Brain microvascular endothelial cell (primary cell): ENCODE measurements at regions not wholly inside any gene's neighbourhood (a gene's known extent, or its start where the extent isn't known, plus 50 kb on each side); places are given as distances from the start of the nearest gene placed in this dataset.

Experiments
- DNase-seq: peaks from one replicate; pipeline ENCODE4 v3.0.0-alpha.2; 2020
- H3K27ac ChIP-seq: fragments of 250-450 bp; sonication (Bioruptor Pico); 2 replicates; pipeline ENCODE4 v1.5.1; 2020; ENCODE audit warnings: mild to moderate bottlenecking, moderate library complexity
- H3K27me3 ChIP-seq: fragments of 250-450 bp; sonication (Bioruptor Pico); replicated peaks from 2 replicates; pipeline ENCODE4 v1.5.1; 2020; ENCODE audit warnings: mild to moderate bottlenecking
- H3K36me3 ChIP-seq: fragments of 250-450 bp; sonication (Bioruptor Pico); replicated peaks from 2 replicates; pipeline ENCODE4 v1.5.1; 2020; ENCODE audit warnings: mild to moderate bottlenecking
- H3K4me3 ChIP-seq: 2 replicates; pipeline ENCODE4 v1.5.1; 2011; ENCODE audit warnings: low read depth, mild to moderate bottlenecking, control low read depth, low read length, moderate library complexity
- in situ Hi-C: cut with HindIII; loops from 2 replicates; pipeline ENCODE4 v1.10.0; 2017; ENCODE audit warnings: low sequenced_read_pairs, low pct_ligation_motif_present
- TF ChIP-seq, protein P1 (sequence below): IDR thresholded peaks from 2 replicates; pipeline ENCODE4 v1.5.1; 2011; ENCODE audit warnings: low read depth, mild to moderate bottlenecking, moderate library complexity, low read length, control low read depth, inconsistent platforms; ENCODE audit errors: missing control alignments

DNA sequence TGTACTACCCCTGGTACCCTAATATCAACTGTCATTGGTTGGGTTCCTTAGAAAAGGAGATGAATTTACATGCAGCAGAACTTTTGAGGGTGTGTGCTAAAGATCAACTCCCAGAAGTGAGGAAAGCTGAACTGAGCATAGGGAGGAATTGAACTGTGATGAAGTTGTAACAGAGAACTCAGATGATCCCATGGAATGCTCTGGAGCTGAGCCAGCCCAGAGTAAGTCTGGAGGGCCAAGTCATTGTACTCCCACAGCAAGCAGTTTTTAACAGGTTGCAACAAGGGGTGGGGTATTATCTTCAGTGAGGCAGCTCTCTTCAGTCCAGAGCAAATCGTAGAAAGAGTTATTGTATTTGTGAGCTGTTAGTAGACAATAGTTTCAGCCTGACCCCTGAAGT is 572.3 kb downstream of the PYDC2 start:
- in situ Hi-C loops = no loop called here
- Histone ChIP-seq H3K4me3 (no peak overlapping the region), H3K27me3 (no peaks in the 10 kb centered on the region), H3K27ac (no peak overlapping the region), H3K36me3 (no peaks in the 10 kb centered on the region)
- TF ChIP-seq, protein P1, sequence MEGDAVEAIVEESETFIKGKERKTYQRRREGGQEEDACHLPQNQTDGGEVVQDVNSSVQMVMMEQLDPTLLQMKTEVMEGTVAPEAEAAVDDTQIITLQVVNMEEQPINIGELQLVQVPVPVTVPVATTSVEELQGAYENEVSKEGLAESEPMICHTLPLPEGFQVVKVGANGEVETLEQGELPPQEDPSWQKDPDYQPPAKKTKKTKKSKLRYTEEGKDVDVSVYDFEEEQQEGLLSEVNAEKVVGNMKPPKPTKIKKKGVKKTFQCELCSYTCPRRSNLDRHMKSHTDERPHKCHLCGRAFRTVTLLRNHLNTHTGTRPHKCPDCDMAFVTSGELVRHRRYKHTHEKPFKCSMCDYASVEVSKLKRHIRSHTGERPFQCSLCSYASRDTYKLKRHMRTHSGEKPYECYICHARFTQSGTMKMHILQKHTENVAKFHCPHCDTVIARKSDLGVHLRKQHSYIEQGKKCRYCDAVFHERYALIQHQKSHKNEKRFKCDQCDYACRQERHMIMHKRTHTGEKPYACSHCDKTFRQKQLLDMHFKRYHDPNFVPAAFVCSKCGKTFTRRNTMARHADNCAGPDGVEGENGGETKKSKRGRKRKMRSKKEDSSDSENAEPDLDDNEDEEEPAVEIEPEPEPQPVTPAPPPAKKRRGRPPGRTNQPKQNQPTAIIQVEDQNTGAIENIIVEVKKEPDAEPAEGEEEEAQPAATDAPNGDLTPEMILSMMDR = no peak
- DNase-seq = no peak

GRCh38 chr3:192038726-192039125 is 577.8 kb downstream of the PYDC2 start:
- in situ Hi-C loops = no loop called here
- TF ChIP-seq, protein P1 = no peak
- Histone ChIP-seq H3K27ac (no peak overlapping the region), H3K36me3 (no peaks in the 10 kb centered on the region), H3K4me3 (no peak overlapping the region), H3K27me3 (no peaks in the 10 kb centered on the region)
- no peak for DNase-seq

DNA sequence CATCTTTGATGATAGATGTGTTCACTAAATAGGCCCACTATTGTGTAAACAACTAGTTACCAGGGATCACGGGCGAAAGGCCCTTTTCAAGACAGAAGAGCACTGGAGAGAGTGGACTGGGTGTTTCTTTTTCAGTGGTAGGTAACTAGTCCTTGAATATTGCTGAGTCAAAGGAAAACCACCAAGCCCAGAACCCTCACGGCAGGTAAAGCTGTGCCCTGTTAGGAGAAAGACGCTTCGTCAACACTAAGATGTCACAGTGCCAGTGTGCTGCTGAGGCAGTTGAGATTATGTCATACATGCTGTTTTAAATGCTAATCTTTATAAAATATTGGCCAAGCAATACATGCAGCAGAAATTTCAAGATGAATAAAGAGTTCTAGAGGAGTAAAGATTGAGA is 578.6 kb downstream of the PYDC2 start:
- Histone ChIP-seq H3K27ac (no peak overlapping the region), H3K4me3 (no peak overlapping the region), H3K36me3 (no peaks in the 10 kb centered on the region), H3K27me3 (no peaks in the 10 kb centered on the region)
- in situ Hi-C loops = no loop called here
- TF ChIP-seq, protein P1 = no peak
- DNase-seq = no peak

GRCh38 chr3:192040282-192041043 is 579.5 kb downstream of the PYDC2 start:
- H3K36me3 ChIP-seq = no peaks in the 10 kb centered on the region
- no peaks in the 10 kb centered on the region for H3K27me3 ChIP-seq
- no peak overlapping the region for H3K4me3 ChIP-seq
- TF ChIP-seq, protein P1 = no peak
- in situ Hi-C loops = no loop called here
- DNase-seq = no peak
- no peak overlapping the region for H3K27ac ChIP-seq

DNA sequence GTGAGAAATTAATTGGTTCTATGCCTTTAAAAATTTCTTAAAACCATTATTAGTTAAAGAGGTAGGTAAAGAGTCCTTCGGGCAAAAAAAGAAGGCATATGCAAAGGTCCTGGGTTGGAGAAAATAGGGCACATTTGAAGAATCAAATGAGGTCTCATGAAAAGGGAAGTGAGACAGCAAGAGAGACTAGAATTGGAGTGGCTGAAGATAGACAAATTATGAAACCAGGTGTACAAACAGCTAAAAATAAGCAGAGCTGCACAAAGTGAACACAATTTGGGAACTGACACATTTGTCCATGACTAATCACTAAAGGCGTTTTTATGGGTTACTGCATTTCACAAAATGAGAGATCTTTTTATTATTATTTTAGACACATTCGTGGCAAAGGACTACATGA is 581.2 kb downstream of the PYDC2 start:
- no peaks in the 10 kb centered on the region for H3K27me3 ChIP-seq
- in situ Hi-C loops = no loop called here
- H3K4me3 ChIP-seq = no peak overlapping the region
- TF ChIP-seq, protein P1 = no peak
- no peak for DNase-seq
- H3K27ac ChIP-seq = no peak overlapping the region
- no peaks in the 10 kb centered on the region for H3K36me3 ChIP-seq

- in situ Hi-C loops = no loop called here
- H3K27ac ChIP-seq = no peak overlapping the region
- no peak for DNase-seq
- TF ChIP-seq, protein P1 = no peak
- H3K4me3 ChIP-seq = no peak overlapping the region
- no peaks in the 10 kb centered on the region for H3K27me3 ChIP-seq
- no peaks in the 10 kb centered on the region for H3K36me3 ChIP-seq
Measured at GRCh38 chr3:192054881-192055280, 593.9 kb downstream of the PYDC2 start.
